NCI-H1092 treated with DMSO at 0.1 percent for 48 hours (cell line): ENCODE measurements at regions not wholly inside any gene's neighbourhood (a gene's known extent, or its start where the extent isn't known, plus 50 kb on each side); places are given as distances from the start of the nearest gene placed in this dataset.
"Not testable (repeated sequence)": the region's sequence is repeated elsewhere in the genome, so short reads cannot be mapped to it uniquely, and the experiment has no call there.

Source experiments
- DNase-seq: peaks from one replicate; lab custom pipeline; 2025; lab: John Stamatoyannopoulos, UW

GRCh38 chr5:4018007-4018406 lies 422.4 kb downstream of the IRX1 start:
- no peak for DNase-seq

GRCh38 chr5:4019009-4019769 lies 423.6 kb downstream of the IRX1 start:
- DNase-seq, result no peak

- DNase-seq, result no peak
These were observed 424.2 kb downstream of the IRX1 start for GRCh38 chr5:4019841-4020240.

GRCh38 chr5:4020400-4020799 lies 424.8 kb downstream of the IRX1 start:
- DNase-seq, result no peak

GRCh38 chr5:4022056-4022670 lies 426.5 kb downstream of the IRX1 start:
- DNase-seq, result no peak

GRCh38 chr5:4023091-4023752 lies 427.6 kb downstream of the IRX1 start:
- no peak for DNase-seq

GRCh38 chr5:4023753-4024335 lies 428.2 kb downstream of the IRX1 start:
- no peak for DNase-seq

- no peak for DNase-seq
These were observed 431.6 kb downstream of the IRX1 start for GRCh38 chr5:4027088-4027734.

- DNase-seq, result no peak
These were observed 432.8 kb downstream of the IRX1 start for GRCh38 chr5:4028384-4028783.

- not testable (repeated sequence) for DNase-seq
These were observed 437.9 kb downstream of the IRX1 start for GRCh38 chr5:4033546-4033945.

- no peak for DNase-seq
These were observed 441.2 kb downstream of the IRX1 start for GRCh38 chr5:4036861-4037260.

- no peak for DNase-seq
These were observed 443.4 kb downstream of the IRX1 start for GRCh38 chr5:4038994-4039393.

GRCh38 chr5:4042311-4042710 lies 446.7 kb downstream of the IRX1 start:
- no peak for DNase-seq

GRCh38 chr5:4043135-4043534 lies 447.5 kb downstream of the IRX1 start:
- DNase-seq, result no peak

- no peak for DNase-seq
These were observed 449.2 kb downstream of the IRX1 start for GRCh38 chr5:4044881-4045280.

- no peak for DNase-seq
These were observed 452.8 kb downstream of the IRX1 start for GRCh38 chr5:4048398-4048797.

GRCh38 chr5:4050203-4050602 lies 454.6 kb downstream of the IRX1 start:
- DNase-seq, result no peak

GRCh38 chr5:4053136-4053535 lies 457.5 kb downstream of the IRX1 start:
- DNase-seq, result no peak

- no peak for DNase-seq
These were observed 458.5 kb downstream of the IRX1 start for GRCh38 chr5:4054092-4054491.

GRCh38 chr5:4058899-4059298 lies 463.3 kb downstream of the IRX1 start:
- no peak for DNase-seq

GRCh38 chr5:4065472-4066320 lies 470.1 kb downstream of the IRX1 start:
- DNase-seq, result no peak
